AG08395 (cell line): ENCODE measurements at regions not wholly inside any gene's neighbourhood (a gene's known extent, or its start where the extent isn't known, plus 50 kb on each side); places are given as distances from the start of the nearest gene placed in this dataset.
A peak's percentile ranks its signal among the peaks of the same experiment; 100 is the strongest.

Experiments used
- DNase-seq: peaks from one replicate; pipeline ENCODE4 v3.0.0; 2012; ENCODE audit warnings: mixed read lengths, low spot score

DNA sequence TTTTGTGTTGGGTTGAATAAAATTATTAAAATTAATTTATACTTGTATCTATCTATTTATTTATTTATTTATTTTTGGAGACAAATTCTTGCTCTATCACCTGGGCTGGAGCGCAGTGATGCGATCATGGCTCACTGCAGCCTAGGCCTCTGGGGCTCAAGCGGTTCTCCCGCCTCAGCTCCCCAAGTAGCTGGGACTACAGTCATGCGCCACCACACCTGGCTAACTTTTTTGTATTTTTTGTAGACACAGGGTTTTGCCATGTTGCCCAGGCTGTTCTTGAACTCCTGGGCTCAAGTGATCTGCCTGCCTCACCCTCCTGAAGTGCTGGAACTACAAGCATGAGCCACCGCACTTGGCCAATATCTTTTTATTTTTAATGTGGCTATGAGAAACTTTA lies 134.7 kb upstream of the SPDL1 start:
- DNase-seq, result no peak

DNA sequence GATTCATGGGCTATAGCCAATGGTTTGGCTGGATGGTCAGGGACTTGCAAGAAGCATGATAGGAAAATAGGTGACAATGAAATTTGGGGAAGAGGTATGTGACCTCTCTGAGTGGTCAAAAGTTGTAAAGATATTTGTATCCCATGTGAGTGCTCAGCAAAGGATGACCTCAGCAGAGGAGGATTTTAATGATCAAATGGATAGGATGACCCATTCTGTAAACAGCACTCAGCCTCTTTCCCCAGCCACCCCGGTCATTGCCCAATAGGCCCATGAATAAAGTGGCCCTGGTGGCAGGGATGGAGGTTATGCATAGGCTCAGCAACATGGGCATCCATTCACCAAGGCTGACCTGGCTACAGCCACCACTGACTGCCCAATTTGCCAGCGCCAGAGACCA lies 138.4 kb upstream of the SPDL1 start:
- DNase-seq, result no peak

GRCh38 chr5:169442913-169443784 lies 140.4 kb upstream of the SPDL1 start:
- no peak for DNase-seq

GRCh38 chr5:169442403-169442874 lies 141.1 kb upstream of the SPDL1 start:
- peak; percentile 34 for DNase-seq

DNA sequence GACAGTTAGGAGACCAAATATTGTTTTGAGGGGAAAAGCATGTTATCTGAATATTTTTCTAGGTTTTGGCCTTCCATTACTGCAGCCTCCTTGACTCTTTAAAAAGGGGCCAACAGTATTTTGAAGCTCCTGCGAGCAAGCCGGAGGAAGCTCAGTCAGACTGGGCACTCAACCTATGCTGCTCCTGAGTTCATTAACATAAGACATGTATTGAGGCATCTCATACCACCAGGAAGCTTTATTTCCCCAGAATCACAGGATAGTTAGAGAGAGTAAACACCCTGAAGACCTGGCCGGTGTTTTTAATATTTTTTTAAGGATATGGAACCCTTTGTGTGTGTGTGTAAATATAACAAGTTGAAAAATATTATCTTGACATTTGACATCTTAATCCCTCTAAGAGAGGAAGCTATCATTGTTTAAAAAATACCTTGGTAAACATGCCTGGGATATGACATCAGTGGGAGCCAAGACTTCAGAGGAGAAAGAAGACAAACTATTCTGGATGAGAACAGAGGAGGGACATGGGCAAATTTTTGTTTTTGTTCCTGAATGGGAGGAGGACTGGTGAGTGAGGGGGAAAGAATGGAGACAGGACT lies 139.3 kb upstream of the SLIT3 start:
- DNase-seq, result no peak

- DNase-seq, result no peak
These were observed 138.4 kb upstream of the SLIT3 start for GRCh38 chr5:169439362-169439761.

DNA sequence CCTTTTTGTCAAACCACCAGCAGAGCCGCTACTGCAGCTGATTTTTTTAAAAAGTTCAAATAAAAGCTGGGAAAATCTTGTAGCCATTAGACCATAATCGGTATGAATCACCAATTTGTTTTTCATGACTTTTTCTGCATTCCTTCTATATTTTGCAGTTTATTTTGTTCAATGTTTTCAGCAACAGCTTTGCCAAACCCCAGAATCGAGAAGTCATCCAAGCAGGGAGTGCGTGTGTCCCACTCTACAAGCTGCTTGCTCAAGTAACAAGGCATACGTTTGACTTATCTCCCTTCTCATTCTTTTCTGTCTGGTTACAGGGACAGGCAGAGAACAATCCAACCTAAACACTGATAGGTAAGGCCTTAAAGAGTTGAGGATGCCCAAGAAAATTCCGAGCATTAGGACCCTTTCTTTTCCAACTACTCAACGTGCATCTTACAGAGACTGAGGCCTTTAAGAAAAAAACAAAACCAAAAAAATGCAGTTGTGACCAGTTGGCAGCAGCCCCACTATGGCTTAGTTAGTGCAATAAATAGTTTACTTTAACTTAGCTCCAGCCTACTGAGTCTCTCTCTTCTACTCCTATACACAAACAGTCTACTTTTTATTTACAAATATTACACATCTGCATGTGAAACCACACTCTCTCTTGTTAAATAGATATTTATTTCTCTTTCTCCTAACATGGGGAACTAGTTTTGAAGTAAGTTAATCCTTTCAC lies 134.7 kb upstream of the SLIT3 start:
- DNase-seq, result peak; percentile 61

- DNase-seq, result peak; percentile 85
These were observed 132.3 kb upstream of the SLIT3 start for GRCh38 chr5:169433221-169433651.

GRCh38 chr5:169431386-169431785 lies 130.4 kb upstream of the SLIT3 start:
- no peak for DNase-seq

- no peak for DNase-seq
These were observed 129.7 kb upstream of the SLIT3 start for GRCh38 chr5:169430671-169431070.

DNA sequence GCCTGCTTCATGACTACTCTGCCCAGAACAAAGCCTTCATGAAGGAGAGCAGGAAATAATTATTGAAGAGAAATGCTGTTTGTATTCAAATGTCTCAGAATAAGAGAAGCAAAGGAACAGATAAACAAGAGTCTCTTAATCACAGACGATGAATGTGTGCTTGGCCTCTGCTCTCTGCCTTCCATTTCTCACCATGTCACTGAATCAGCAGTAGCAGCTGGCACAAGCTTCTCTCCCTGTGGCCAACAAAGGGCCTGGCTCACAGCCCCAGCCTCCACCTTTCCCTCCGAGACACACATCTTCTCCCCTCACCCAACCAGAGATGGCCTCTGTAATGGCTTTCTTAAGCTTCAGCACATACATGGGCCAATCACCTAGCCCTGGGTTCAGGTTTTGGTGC lies 128.1 kb upstream of the SLIT3 start:
- peak; percentile 47 for DNase-seq

DNA sequence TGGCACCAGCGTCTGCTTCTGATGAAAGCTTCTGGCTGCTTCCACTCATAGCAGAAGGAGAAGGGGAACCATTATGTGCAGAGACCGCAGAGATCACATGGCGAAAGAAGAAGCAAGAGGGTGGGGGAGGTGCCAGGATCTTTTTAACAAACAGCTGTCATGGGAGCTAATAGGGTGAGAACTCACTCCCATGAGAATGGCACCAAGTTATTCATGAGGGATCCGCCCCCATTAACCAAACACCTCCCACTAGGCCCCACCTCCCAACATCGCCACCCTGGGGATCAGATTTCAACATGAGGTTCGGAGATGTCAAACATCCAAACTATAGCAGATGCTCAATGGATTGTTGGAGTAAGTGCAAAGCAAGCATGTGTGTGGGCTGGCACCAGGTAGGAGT lies 125.8 kb upstream of the SLIT3 start:
- DNase-seq, result no peak

DNA sequence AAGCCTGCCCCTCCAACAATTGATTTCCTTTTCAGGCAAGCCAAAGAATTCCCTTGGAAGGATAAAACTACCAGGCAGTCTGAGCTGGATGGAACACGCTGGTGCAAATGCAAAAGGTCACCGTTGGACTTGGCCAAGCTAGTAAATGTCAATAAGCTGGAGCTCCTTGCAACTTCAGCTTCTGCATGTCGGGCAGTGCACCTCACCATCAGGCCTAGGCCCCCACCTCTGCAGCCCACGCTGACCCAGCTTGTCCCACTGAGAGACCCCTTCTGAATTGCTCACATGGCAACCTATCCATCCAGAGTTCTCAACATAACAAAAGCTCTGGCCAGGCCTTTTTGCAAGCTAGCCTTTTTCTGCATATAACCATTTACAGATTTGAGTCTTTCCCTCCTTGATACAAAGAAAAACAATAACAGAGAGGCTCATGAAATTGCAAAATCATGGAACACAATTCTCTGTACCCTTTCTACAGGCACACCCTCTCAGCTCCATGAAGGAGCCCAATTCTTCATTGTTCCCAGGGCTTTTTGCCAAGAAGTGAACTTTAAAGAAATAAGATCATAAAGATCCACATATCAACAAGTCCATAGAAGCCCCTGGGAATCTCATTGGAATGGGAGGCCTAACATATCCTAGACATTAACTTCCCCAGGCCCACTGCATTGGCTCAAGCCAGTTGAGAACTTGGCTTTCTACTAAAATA lies 123.9 kb upstream of the SLIT3 start:
- no peak for DNase-seq

- no peak for DNase-seq
These were observed 123.3 kb upstream of the SLIT3 start for GRCh38 chr5:169424279-169424655.

DNA sequence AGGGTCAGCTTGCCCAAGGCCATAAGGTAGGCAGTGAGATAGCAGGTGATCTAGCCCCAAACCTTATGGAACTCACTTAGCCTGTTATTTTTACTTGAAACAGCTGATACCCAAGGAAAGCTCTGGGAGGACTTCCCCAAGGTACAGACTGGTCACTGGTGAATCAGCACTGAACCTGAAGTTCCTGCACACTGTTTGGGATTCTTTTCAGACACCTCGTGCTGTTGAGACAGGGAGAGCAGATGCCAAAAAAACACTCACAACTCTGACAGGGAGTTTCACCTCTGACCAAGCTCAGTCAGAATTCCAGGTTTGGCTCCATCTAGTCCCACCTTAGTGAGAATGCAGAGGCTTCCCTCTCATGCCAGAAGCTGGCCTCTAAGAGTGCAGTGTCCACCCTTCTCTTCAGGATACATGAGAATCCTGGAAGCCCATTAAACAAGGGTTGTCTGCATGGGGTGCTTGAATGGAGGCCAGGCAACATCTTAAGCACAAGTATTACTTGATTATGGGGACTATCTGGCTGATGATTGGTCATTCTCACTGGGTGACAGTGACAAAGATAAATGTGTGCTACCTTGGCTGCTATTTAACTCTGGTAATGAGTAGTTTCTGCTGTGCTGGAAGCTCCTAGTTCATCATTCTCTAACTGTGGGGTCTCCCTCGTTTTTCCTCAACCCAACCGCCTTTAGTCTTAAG lies 122.8 kb upstream of the SLIT3 start:
- no peak for DNase-seq

DNA sequence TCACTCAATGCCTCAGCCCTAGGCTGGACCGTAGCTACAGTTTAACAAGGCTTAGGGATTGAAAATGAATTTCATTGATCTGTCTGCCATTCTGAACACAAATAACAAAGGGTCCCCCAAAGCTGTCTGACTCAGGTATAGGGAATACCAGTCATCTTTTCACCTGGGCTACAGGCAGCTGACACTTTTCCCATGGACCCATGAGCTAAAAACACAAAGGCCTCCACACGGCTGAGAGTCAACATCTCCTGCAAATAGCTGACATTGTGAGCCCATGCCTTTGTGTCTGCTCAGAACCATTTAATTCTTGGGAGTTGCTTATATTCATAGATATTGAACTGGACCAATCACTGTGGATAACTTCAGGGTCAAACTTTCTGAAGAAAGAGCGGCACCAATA lies 121.1 kb upstream of the SLIT3 start:
- DNase-seq, result no peak

DNA sequence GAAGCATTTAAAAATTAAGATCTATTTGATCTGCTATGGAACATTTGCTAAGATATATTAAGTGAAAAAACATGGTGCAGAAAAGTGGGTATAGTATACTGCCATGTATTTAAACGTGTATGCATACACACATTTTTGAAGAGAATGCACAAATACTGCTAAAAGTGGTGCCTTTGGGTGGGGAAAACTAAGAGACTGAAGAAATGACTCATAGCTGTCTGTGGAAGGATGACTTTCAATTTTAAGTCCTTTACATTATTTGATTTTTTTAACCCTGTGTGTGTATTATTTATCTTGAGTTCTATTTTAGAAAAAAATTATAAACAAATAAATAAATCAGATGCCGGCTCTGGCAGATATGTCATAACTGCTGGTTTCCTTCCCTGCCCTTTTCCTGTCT lies 120.7 kb upstream of the SLIT3 start:
- no peak for DNase-seq

DNA sequence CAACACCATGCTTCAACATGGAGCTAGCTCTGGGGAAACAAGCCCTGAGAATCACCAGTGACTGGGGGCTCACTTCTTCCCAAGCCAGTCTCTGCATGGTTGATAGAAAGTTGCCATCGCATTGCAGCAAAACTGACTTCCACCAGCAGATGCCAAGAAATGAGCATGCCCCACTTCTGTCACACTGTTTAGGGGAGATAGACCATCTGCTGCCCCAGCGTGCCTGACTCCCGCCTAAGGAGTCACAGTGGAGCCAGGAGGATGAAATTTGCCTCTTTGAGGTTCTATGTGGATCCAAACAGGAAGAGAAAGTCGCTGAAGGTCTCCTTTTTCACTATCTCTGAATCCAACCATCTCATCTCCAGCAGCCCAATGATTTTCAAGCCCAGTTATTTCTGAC lies 116.7 kb upstream of the SLIT3 start:
- no peak for DNase-seq

- peak; percentile 96 for DNase-seq
These were observed 115.8 kb upstream of the SLIT3 start for GRCh38 chr5:169416583-169417196.

GRCh38 chr5:169415948-169416347 lies 115.0 kb upstream of the SLIT3 start:
- no peak for DNase-seq

GRCh38 chr5:169415371-169415770 lies 114.4 kb upstream of the SLIT3 start:
- no peak for DNase-seq
